ENCODE measurements at regions not wholly inside any gene's neighbourhood (a gene's known extent, or its start where the extent isn't known, plus 50 kb on each side); places are given as distances from the start of the nearest gene placed in this dataset.

DNA sequence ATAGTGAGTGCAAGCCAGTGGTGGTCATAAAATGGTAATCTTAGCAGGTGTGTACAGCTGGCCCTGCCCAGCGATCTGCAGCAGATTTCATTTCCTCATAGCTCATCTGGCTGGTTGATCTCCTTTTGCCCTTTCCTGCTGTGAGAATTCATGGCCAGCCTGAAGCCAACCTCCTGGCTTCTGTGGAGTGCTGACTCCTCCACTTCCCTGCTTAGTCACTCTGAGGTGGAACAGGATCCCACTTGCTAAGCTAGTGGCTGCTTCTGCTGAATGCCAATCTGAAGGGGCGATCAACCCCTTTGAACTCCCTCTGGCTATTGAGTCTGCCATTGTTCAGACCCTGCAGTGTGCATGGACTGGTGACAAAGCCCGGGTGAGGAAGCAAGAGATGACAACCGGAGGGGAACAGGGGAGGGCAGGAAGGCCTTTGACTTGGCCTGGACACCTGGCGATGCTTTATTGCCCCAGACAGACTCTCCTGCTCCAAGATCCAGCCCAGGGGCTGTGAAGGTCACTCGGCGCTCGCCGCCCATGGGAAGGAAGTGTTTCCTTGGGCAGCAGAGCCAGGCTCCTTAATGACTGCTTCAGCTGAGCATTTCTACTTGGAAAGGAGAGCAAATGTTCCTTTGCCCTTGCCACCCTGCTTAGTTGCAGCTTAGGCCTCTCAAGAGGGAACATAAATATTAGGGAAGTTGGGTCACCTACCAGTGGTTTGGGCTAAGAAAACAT, 341.1 kb downstream of the ZSWIM6 start:
- TF ChIP-seq CTCF (IDR thresholded peaks at IDR 0.05) (no peak), EP300 (IDR thresholded peaks at IDR 0.05) (no peak), POLR2AphosphoS5 (IDR thresholded peaks at IDR 0.05) (no peak)

Measured in sigmoid colon (tissue), 4 donors.